ENCODE measurements at regions not wholly inside any gene's neighbourhood (a gene's known extent, or its start where the extent isn't known, plus 50 kb on each side); places are given as distances from the start of the nearest gene placed in this dataset.
"Not testable (repeated sequence)": the region's sequence is repeated elsewhere in the genome, so short reads cannot be mapped to it uniquely, and the experiment has no call there.

DNA sequence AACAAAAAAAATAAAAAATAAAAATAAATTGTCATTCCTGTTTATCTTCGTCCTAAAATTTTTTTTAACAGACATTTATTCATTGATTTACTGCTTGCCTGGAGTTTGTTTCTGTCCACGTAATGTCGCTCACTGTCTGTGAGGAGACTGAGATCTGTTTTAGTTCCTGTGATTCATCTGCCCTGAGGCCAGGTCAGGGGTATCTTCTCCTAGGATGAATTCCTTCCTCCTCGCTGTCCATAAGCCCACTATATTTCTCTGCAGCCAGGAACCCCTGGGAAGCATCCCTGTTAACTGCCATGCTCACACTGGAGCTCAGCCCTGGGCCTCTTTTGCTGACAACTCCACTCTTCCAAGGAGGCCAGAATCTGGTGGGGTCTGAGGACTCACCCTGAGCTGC, 682.0 kb downstream of the MTRR start:
- DNase-seq: no peak

- DNase-seq: no peak
These were observed 684.4 kb downstream of the MTRR start for GRCh38 chr5:8553364-8553763.

GRCh38 chr5:8557728-8558127, 688.8 kb downstream of the MTRR start:
- DNase-seq: no peak

DNA sequence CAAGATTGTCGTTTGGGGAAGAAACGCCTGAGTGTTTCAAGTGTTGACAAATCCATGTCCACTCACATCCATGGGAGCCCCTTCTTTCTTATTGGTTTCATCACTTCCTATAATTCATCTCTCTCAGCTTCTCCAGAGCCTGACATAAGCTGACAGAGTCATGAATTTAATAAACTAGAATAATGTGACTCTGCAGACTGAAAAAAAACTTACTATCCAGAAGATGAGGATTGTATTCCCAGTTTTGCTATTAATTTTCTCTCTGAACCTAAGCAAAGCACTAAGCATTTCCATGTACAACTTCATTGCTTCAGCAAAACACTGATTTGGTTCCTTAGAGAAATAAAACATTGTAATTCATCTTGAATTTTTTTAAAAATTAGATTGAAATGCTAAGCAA, 691.8 kb downstream of the MTRR start:
- DNase-seq: no peak

DNA sequence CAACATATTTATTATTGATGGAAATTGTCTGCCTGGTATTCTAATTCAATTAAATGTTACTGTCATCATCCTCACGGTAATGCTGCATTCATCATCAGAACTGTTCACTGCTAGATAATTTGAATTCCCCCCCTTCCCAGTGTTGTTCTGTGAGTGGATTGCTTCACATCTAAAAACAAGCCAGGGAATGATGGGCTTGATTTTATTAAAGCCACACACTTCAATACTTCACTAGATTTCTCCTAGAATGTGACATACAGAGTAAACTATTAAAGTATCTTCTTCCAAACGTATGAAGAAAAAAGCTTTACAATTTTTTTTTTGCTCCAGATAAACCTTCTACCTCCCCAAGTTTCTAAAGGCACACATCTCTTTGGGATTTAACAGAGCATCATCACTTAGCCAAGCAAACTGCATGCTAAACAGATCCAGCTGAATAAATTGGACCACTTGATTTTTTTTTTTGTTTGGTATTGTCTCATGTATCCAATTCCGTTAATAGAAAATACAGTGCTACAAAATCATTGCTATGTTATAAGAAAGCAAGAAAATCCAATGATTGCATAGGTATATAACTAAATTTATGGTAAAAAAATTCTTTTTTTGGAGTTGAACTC, 692.4 kb downstream of the MTRR start:
- no peak for DNase-seq

DNA sequence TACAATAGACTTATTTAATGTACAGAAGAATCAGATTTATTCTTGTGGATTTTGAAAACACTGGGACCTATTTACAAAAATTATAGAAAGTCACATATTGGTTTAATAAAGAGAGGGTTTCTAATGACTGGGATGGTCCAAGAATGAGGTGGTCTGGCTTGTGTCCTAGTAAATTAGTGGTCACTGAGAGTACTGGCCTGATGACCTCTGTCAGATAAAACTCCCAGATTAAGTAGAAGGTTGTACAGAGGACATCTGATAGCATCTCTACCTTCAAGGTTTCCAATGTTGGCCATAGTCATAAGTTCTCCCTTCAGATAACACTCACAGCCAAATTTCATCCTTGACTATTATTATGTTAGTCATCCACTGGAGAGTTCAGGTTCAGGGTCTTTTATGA, 692.9 kb downstream of the MTRR start:
- no peak for DNase-seq

GRCh38 chr5:8563540-8563939, 694.6 kb downstream of the MTRR start:
- not testable (repeated sequence) for DNase-seq

GRCh38 chr5:8568858-8569257, 699.9 kb downstream of the MTRR start:
- no peak for DNase-seq

DNA sequence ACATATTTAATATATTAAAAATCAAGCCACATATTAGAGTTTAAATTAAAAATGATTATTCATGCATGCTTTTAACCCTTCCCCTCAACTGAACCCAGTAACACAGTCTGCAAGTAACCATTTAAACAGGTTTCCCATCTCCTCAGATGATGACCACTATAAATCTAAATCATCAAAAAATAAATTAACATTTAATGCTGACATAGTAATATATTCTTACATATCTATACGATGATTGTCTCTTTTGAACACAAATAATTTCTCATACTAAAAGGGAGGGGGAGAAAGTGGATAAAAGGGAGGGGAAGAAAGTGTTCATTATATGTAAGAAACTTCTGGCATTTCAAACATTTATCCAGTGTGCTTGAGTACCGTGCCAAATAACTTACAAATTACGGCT, 701.6 kb downstream of the MTRR start:
- no peak for DNase-seq

DNA sequence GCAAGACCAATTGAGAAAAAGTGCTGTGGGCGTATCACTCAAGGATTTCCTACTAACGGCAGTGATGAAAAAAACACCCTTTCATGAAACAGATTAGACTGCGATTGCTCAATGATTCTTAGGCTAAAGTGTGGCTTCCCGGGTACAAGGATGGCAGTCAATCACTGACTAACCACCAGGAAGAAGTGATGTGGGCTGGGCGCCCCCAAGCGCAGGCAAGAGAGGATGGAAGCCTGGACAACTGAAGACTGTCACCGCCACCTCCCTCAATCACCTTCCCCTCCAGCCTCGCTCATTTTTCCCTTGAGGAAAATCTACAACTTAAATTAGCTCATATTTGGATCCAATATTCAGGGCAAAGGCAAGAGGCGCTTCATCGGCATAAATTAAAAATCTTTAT, 707.2 kb downstream of the MTRR start:
- no peak for DNase-seq

DNA sequence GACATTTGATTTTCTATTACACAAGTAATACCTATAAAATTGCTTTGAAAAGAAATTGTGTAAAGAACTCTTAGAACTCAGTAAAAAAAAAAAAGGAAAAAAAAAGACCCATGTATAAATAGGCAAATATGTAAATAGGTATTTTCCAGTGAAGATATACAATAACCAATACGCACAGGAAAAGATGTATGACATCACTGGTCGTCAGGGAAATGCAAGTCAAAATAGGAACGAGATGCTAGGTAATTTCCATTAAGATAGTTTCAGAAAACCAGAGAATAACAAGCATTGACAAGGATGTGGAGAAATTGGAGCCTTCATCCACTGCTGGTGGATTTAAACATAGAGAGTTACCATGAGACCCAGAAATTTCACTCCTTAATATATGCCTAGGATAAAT, 708.8 kb downstream of the MTRR start:
- no peak for DNase-seq

GRCh38 chr5:8580298-8580697, 711.4 kb downstream of the MTRR start:
- DNase-seq: no peak

GRCh38 chr5:8581047-8581446, 712.1 kb downstream of the MTRR start:
- DNase-seq: no peak

DNA sequence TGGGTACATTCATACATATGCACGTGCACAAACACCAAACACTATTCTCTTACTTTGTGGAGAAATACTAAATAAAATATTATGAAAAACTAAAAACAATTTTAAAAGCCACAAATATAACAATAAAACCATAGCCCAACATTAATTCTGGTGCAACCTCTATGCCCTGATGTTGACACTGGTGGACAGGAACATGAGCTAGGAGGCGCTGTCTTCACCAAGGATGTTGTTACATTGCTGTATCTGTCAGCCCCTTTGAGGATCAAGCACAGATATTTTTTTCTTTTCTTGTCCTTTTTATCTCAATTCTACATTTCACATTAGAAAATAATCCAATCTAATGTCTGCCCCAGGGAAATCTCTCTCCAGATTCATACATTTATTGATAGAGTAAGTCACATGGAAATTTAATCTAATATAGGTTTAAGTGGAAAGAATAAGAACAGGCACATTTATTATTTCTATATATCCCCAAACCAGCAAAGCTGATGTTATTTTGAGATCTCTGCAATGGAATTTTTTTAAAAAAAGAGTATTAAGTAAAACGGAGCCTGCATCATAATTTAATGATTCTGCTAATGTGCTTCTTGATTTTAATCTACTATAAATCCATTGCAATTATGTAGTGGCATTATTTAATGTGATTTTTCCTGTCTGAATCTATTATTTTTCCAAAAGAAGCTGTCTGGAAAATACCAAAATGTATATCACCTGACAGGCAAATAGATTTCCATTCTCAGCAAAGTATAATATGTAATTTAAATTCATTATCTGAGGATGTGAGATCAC, 716.5 kb downstream of the MTRR start:
- DNase-seq: no peak

GRCh38 chr5:8590959-8591358, 722.0 kb downstream of the MTRR start:
- DNase-seq: no peak

GRCh38 chr5:8598356-8598755, 729.4 kb downstream of the MTRR start:
- no peak for DNase-seq

GRCh38 chr5:8598996-8599395, 730.0 kb downstream of the MTRR start:
- DNase-seq: peak in 4 of 56 donors; percentile 1 to 16 (median 7)

GRCh38 chr5:8600843-8601242, 731.9 kb downstream of the MTRR start:
- no peak for DNase-seq

GRCh38 chr5:8601831-8602354, 732.9 kb downstream of the MTRR start:
- no peak for DNase-seq

DNA sequence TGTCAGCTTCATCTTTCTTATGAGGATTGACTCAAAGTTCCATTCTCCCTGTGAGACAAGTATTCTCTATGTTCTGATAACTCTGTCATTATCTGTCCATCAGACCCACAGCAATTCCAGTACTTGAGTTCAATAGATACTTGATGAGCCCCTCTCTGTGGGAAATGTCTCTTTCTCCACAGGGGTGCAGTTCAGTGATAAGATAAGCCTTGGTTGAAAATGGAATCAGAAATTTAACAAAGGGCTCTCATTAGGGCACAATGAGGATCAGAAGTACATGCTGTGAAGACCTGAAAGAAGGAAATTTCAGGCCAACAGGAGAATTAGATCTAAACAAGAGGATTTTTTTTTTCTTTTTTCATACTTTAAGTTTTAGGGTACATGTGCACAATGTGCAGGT, 737.3 kb downstream of the MTRR start:
- DNase-seq: no peak

GRCh38 chr5:8611067-8611466, 742.1 kb downstream of the MTRR start:
- no peak for DNase-seq

DNA sequence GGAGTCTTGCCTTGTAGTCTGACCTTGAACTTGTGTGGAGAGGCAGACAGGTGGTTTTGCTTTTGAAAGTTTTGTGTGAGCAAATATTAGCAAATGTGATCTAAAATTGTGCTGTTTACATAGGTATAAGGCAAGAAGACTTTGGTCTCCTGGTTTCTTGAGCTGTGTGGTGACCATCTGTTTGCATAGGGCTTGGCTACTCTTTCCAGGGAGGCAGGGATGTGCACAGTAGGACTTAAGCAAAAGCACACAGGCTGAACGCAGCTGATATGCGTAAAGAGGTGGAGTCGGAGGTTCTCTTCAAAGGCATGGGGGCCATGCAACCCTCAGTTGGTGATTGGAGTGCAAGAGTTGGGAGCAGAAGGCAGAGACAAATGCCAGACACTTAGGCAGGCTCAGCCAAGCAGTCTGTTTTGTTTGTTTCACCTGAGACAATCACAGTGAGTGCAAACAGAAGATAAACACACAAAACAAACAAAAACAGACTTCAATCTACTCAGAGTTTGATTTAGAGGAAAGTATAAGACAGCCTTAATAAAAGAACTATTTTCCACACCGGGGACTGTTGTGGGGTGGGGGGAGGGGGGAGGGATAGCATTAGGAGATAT, 744.2 kb downstream of the MTRR start:
- DNase-seq: no peak
